Testis (tissue), 2 donors: ENCODE measurements at regions not wholly inside any gene's neighbourhood (a gene's known extent, or its start where the extent isn't known, plus 50 kb on each side); places are given as distances from the start of the nearest gene placed in this dataset.

ENCODE experiments used
- POLR2A ChIP-seq: fragments of 450-650 bp; IDR thresholded peaks from one replicate; pipeline ENCODE4 v1.6.1; 2017; ENCODE audit warnings: antibody characterized with exemption, mild to moderate bottlenecking, moderate library complexity
- TF ChIP-seq, protein P1 (sequence below), 3 experiments: fragments of 450-650 bp in 2 of 3; fragments of 200-600 bp in 1 of 3; sonication (generic) in 1 of 3; IDR thresholded peaks; one replicate each; pipeline ENCODE4 v1.5.1; 2016 to 2019; ENCODE audit warnings: antibody characterized with exemption in 3 of 3, mild to moderate bottlenecking in 2 of 3, moderate library complexity in 1 of 3

DNA sequence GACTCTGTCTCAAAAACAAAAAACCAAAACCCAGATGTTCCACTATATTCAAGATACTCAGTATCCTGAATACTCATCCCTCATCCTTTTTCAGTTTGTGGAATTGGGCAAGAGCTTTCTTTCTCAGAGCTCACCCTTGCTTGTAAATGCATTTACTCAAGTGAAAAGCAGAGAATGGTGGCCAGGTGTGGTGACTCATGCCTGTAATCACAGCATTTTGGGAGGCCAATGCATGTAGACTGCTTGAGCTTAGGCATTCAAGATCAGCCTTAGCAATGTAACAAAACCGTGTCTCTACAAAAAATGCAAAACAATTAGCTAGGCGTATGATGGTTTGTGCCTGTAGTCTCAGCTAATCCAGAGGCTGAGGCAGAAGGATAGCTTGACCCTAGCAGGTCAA is 553.2 kb upstream of the AMELY start:
- TF ChIP-seq, protein P1, sequence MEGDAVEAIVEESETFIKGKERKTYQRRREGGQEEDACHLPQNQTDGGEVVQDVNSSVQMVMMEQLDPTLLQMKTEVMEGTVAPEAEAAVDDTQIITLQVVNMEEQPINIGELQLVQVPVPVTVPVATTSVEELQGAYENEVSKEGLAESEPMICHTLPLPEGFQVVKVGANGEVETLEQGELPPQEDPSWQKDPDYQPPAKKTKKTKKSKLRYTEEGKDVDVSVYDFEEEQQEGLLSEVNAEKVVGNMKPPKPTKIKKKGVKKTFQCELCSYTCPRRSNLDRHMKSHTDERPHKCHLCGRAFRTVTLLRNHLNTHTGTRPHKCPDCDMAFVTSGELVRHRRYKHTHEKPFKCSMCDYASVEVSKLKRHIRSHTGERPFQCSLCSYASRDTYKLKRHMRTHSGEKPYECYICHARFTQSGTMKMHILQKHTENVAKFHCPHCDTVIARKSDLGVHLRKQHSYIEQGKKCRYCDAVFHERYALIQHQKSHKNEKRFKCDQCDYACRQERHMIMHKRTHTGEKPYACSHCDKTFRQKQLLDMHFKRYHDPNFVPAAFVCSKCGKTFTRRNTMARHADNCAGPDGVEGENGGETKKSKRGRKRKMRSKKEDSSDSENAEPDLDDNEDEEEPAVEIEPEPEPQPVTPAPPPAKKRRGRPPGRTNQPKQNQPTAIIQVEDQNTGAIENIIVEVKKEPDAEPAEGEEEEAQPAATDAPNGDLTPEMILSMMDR (IDR thresholded peaks at IDR 0.05) = no peak
- TF ChIP-seq POLR2A = no peak
